ENCODE measurements at regions not wholly inside any gene's neighbourhood (a gene's known extent, or its start where the extent isn't known, plus 50 kb on each side); places are given as distances from the start of the nearest gene placed in this dataset.

GRCh38 chr1:108075055-108075454, 110.1 kb upstream of the VAV3 start:
- H3K4me3 ChIP-seq: no peak overlapping the region
- no peak for DNase-seq (ENCODE audit: low spot score in 2 of 2)
- TF ChIP-seq, protein P1, sequence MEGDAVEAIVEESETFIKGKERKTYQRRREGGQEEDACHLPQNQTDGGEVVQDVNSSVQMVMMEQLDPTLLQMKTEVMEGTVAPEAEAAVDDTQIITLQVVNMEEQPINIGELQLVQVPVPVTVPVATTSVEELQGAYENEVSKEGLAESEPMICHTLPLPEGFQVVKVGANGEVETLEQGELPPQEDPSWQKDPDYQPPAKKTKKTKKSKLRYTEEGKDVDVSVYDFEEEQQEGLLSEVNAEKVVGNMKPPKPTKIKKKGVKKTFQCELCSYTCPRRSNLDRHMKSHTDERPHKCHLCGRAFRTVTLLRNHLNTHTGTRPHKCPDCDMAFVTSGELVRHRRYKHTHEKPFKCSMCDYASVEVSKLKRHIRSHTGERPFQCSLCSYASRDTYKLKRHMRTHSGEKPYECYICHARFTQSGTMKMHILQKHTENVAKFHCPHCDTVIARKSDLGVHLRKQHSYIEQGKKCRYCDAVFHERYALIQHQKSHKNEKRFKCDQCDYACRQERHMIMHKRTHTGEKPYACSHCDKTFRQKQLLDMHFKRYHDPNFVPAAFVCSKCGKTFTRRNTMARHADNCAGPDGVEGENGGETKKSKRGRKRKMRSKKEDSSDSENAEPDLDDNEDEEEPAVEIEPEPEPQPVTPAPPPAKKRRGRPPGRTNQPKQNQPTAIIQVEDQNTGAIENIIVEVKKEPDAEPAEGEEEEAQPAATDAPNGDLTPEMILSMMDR (IDR thresholded peaks at IDR 0.05): no peak
- TF ChIP-seq POLR2A (IDR thresholded peaks at IDR 0.05) (no peak), POLR2AphosphoS5 (IDR thresholded peaks at IDR 0.05) (no peak), EP300 (IDR thresholded peaks at IDR 0.05) (no peak)
- no peaks in the 10 kb centered on the region for H3K9me3 ChIP-seq
- H3K27me3 ChIP-seq: no peaks in the 10 kb centered on the region
- 33% methylated on average over 5 of the region's 5 CpGs for WGBS
- no peaks in the 10 kb centered on the region for H3K36me3 ChIP-seq
- H3K27ac ChIP-seq: no peak overlapping the region
- H3K4me1 ChIP-seq: peaks cover 8% of the 10 kb centered on the region

DNA sequence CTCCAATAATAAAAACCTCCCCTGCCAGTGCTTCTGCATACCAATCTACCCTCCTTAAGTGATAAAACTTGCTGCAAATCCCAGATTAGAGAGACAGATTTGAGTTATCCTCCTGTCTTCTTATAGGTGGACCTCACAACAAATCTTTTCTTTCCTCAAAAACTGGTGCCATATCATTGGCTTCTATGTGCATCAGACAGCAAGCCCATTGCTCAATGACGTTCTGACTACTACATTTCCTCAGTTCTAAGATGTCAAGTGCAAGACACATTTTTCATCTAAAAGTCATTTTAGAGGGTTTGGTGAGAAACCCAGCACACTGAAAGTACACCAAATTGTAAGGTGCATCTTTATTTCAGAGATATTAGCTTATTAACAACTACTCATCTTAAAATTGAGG, 107.8 kb upstream of the VAV3 start:
- no peaks in the 10 kb centered on the region for H3K36me3 ChIP-seq
- 59% methylated on average over 1 of the region's 1 CpG for WGBS
- no peak for DNase-seq (ENCODE audit: low spot score in 2 of 2)
- H3K9me3 ChIP-seq: no peaks in the 10 kb centered on the region
- H3K4me3 ChIP-seq: no peak overlapping the region
- TF ChIP-seq POLR2A (IDR thresholded peaks at IDR 0.05) (no peak), POLR2AphosphoS5 (IDR thresholded peaks at IDR 0.05) (no peak), EP300 (IDR thresholded peaks at IDR 0.05) (no peak)
- TF ChIP-seq, protein P1 (IDR thresholded peaks at IDR 0.05): no peak
- H3K27ac ChIP-seq: no peak overlapping the region
- peaks cover 8% of the 10 kb centered on the region for H3K4me1 ChIP-seq
- no peaks in the 10 kb centered on the region for H3K27me3 ChIP-seq

DNA sequence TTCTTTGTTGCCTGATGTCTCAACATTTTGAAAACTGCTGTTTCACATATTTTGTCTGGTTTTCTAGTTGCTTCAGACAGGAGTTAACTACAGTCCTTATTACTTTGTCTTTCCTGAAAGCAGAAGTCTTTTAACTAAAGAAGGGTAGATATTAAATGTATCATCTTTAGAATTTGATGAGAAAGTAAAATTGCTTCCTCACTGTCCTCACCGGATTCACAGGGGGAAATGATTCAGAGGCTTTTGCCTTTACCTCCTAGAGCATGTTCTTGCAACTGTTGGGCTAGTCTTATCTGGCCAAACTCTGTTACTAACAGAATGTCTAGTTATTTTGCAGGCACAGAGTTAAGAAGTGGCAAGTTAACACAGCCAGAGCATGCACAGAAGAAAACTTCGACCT, 107.2 kb upstream of the VAV3 start:
- 46% methylated on average over 2 of the region's 2 CpGs for WGBS
- Histone ChIP-seq H3K9me3 (no peaks in the 10 kb centered on the region), H3K27me3 (no peaks in the 10 kb centered on the region), H3K4me3 (no peak overlapping the region), H3K36me3 (no peaks in the 10 kb centered on the region), H3K27ac (no peak overlapping the region), H3K4me1 (peaks cover 8% of the 10 kb centered on the region)
- DNase-seq (ENCODE audit: low spot score in 2 of 2): no peak
- TF ChIP-seq EP300 (IDR thresholded peaks at IDR 0.05) (no peak), POLR2AphosphoS5 (IDR thresholded peaks at IDR 0.05) (no peak), POLR2A (IDR thresholded peaks at IDR 0.05) (no peak)
- TF ChIP-seq, protein P1 (IDR thresholded peaks at IDR 0.05): no peak

GRCh38 chr1:108071601-108072000, 106.6 kb upstream of the VAV3 start:
- H3K36me3 ChIP-seq: no peaks in the 10 kb centered on the region
- TF ChIP-seq POLR2A (IDR thresholded peaks at IDR 0.05): no peak
- TF ChIP-seq, protein P1 (IDR thresholded peaks at IDR 0.05): no peak
- TF ChIP-seq POLR2AphosphoS5 (IDR thresholded peaks at IDR 0.05): no peak
- no peak for TF ChIP-seq EP300 (IDR thresholded peaks at IDR 0.05)
- peaks cover 8% of the 10 kb centered on the region for H3K4me1 ChIP-seq
- no peak for DNase-seq (ENCODE audit: low spot score in 2 of 2)
- H3K4me3 ChIP-seq: no peak overlapping the region
- no peak overlapping the region for H3K27ac ChIP-seq
- WGBS: 85% methylated on average over 2 of the region's 2 CpGs
- no peaks in the 10 kb centered on the region for H3K9me3 ChIP-seq
- H3K27me3 ChIP-seq: no peaks in the 10 kb centered on the region

GRCh38 chr1:108070662-108071061, 105.7 kb upstream of the VAV3 start:
- TF ChIP-seq EP300 (IDR thresholded peaks at IDR 0.05): no peak
- TF ChIP-seq POLR2A (IDR thresholded peaks at IDR 0.05): no peak
- no peak for TF ChIP-seq POLR2AphosphoS5 (IDR thresholded peaks at IDR 0.05)
- TF ChIP-seq, protein P1 (IDR thresholded peaks at IDR 0.05): no peak
- Histone ChIP-seq H3K27me3 (no peaks in the 10 kb centered on the region), H3K4me1 (peaks cover 8% of the 10 kb centered on the region), H3K9me3 (no peaks in the 10 kb centered on the region), H3K4me3 (no peak overlapping the region), H3K36me3 (no peaks in the 10 kb centered on the region), H3K27ac (no peak overlapping the region)
- DNase-seq (ENCODE audit: low spot score in 2 of 2): no peak
- 49% methylated on average over 2 of the region's 2 CpGs for WGBS

Data from suprapubic skin (tissue), 4 donors.